Mesodermal cell (in vitro differentiated cells): ENCODE measurements at regions not wholly inside any gene's neighbourhood (a gene's known extent, or its start where the extent isn't known, plus 50 kb on each side); places are given as distances from the start of the nearest gene placed in this dataset.

Experiments used
- H3K27ac ChIP-seq: 2 replicates; pipeline ENCODE4 v1.7.0; 2013; ENCODE audit warnings: mild to moderate bottlenecking, low read depth, low read length, moderate library complexity; ENCODE audit not compliant: severe bottlenecking
- H3K36me3 ChIP-seq: 2 replicates; pipeline ENCODE4 v1.7.1; 2013; ENCODE audit warnings: mild to moderate bottlenecking, low read length, moderate library complexity; ENCODE audit not compliant: control insufficient read depth, insufficient read depth
- H3K4me1 ChIP-seq: one replicate; pipeline ENCODE4 v1.7.1; 2013; ENCODE audit warnings: mild to moderate bottlenecking, low read length; ENCODE audit not compliant: insufficient read depth, control insufficient read depth, poor library complexity, severe bottlenecking
- H3K4me3 ChIP-seq: 2 replicates; pipeline ENCODE4 v1.7.0; 2013; ENCODE audit warnings: low read length, control low read depth, mild to moderate bottlenecking; ENCODE audit not compliant: insufficient read depth, poor library complexity, severe bottlenecking; ENCODE audit errors: extremely low read depth
- H3K9me3 ChIP-seq: 2 replicates; pipeline ENCODE4 v1.7.1; 2013; ENCODE audit warnings: mild to moderate bottlenecking, low read length, moderate library complexity; ENCODE audit not compliant: control insufficient read depth
- WGBS, 2 experiments: methylation state at CpG; one replicate each; pipeline ENCODE4 v1.1.5; 2013; ENCODE audit warnings: missing lambda C conversion rate in 2 of 2; ENCODE audit not compliant: insufficient coverage in 2 of 2; 5-methylcytosine and 5-hydroxymethylcytosine counted together

DNA sequence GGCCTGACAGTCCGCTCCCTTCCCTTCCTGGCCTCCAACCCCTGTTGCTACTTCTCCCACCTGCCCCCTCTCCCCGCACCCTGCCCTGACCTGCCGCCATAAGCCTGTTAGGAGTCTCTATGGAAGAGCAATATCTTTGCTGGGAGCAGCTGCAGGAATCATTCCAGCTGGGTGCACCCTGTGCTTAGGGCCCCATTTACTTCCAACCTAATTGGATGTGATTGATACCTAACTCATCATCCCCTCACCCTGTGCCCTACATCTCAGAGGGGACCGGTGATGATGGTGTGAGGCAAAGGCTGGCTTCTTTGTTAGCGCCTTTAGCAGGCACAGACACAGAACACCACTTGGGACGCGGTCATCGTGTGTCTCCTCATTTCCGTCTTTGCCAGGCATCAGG is 80.0 kb upstream of the FAM180A start:
- no peak overlapping the region for H3K27ac ChIP-seq
- H3K4me3 ChIP-seq, result no peak overlapping the region
- H3K4me1 ChIP-seq, result no peaks in the 10 kb centered on the region
- WGBS, 2 experiments, result 88 to 95% methylated on average over 7 of the region's 9 CpGs
- H3K36me3 ChIP-seq, result no peaks in the 10 kb centered on the region
- H3K9me3 ChIP-seq, result no peaks in the 10 kb centered on the region

DNA sequence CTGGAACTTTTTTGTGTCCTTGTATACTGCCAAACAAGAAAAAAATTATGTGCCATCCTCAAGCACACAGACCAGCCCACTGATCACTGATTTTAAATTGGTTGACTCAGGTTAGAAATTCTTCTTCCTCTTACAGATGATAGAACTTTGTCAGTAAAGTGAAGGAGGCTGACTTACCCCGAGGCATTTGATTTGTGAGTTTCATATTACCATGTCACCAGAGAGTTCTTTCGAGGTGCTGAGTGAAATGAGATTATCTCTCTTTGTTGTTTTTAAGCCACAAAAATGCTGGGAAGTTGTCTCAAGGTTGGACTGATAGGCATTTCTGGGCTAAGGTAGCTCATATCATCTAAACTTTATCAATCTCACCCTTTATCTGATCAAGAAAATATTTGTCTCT is 78.8 kb upstream of the FAM180A start:
- 100% methylated on average over 1 of the region's 2 CpGs; no CpG with 5 or more reads in 1 of the 2 experiments for WGBS, 2 experiments
- H3K36me3 ChIP-seq, result no peaks in the 10 kb centered on the region
- no peak overlapping the region for H3K4me3 ChIP-seq
- H3K27ac ChIP-seq, result no peak overlapping the region
- no peaks in the 10 kb centered on the region for H3K4me1 ChIP-seq
- no peaks in the 10 kb centered on the region for H3K9me3 ChIP-seq

- no peaks in the 10 kb centered on the region for H3K4me1 ChIP-seq
- H3K36me3 ChIP-seq, result no peaks in the 10 kb centered on the region
- no peaks in the 10 kb centered on the region for H3K9me3 ChIP-seq
- H3K27ac ChIP-seq, result no peak overlapping the region
- WGBS, 2 experiments, result 84 to 98% methylated on average over 3 to 4 of the region's 9 CpGs
- H3K4me3 ChIP-seq, result no peak overlapping the region
These were observed 76.8 kb upstream of the FAM180A start for GRCh38 chr7:135825406-135825805.

DNA sequence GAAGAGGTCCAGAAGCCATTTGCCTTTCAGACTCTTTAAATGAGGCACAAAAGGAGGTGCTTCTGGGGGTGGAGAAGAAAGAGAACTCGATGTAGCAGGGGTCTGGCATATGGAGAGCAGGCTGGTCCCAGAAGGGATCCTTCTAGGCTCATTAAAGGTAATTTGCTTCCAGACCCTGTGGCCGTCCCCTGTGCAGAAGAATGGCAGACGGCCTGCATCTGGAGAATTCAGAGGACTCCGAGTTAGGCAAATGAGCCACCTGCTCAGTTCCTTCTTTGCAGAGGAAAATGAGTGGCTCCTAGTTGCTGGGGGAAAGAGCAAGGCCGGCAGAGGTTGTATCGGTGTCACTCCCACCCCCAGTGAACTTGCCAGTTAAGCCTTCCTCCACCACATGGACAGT is 73.8 kb upstream of the FAM180A start:
- Histone ChIP-seq H3K4me3 (no peak overlapping the region), H3K36me3 (no peaks in the 10 kb centered on the region), H3K9me3 (no peaks in the 10 kb centered on the region), H3K27ac (no peak overlapping the region), H3K4me1 (no peaks in the 10 kb centered on the region)
- 89 to 91% methylated on average over 5 to 6 of the region's 6 CpGs for WGBS, 2 experiments

DNA sequence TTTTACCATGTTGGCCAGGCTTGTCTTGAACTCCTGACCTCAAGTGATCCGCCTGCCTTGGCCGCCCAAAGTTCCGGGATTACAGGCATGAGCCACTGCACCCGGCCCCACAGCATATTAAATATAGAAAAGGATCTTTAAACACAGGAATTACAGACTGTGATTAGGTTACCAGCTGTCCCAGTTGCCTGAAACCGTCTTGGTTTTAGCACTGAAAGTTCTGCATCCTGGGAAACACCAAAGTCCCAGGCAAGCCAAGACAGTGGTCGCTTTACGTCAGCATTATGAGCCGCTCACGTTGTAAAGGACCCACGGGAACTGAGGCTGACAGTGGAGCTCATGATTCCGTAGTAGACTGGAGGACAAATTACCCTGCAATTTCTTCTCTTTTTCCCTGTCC is 69.0 kb upstream of the FAM180A start:
- Histone ChIP-seq H3K4me1 (no peaks in the 10 kb centered on the region), H3K4me3 (no peak overlapping the region), H3K36me3 (no peaks in the 10 kb centered on the region), H3K9me3 (no peaks in the 10 kb centered on the region), H3K27ac (no peak overlapping the region)
- WGBS, 2 experiments, result 87 to 89% methylated on average over 6 to 11 of the region's 11 CpGs

GRCh38 chr7:135815033-135815432 is 66.4 kb upstream of the FAM180A start:
- Histone ChIP-seq H3K9me3 (no peaks in the 10 kb centered on the region), H3K36me3 (no peaks in the 10 kb centered on the region), H3K27ac (no peak overlapping the region), H3K4me3 (no peak overlapping the region), H3K4me1 (peaks cover 7% of the 10 kb centered on the region)
- 50 to 92% methylated on average over 1 to 3 of the region's 3 CpGs for WGBS, 2 experiments

- H3K36me3 ChIP-seq, result no peaks in the 10 kb centered on the region
- no peaks in the 10 kb centered on the region for H3K9me3 ChIP-seq
- WGBS, 2 experiments, result 78 to 83% methylated on average over 8 of the region's 8 CpGs
- no peak overlapping the region for H3K27ac ChIP-seq
- H3K4me1 ChIP-seq, result peaks cover 7% of the 10 kb centered on the region
- no peak overlapping the region for H3K4me3 ChIP-seq
These were observed 63.5 kb upstream of the FAM180A start for GRCh38 chr7:135812148-135812547.

DNA sequence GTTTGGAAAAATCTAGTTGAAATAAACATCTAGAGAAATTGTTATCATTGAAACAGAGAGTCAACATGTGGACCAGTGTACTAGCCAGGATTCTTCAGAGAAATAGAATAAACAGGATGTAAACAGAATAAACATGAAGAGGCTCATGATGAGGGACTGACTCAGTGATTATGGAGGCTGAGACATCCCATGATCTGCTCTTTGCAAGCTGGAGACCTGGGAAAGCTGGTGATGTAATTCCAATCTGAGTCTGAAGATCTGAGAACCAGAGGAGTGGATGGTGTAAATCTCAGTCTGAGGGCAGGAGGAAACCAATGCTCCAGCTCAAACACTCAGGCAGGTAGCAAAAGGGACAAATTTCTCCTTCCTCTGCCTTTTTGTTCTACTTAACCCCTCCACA is 62.9 kb upstream of the FAM180A start:
- Histone ChIP-seq H3K9me3 (no peaks in the 10 kb centered on the region), H3K27ac (no peak overlapping the region), H3K4me3 (no peak overlapping the region), H3K36me3 (no peaks in the 10 kb centered on the region), H3K4me1 (peaks cover 7% of the 10 kb centered on the region)

- H3K4me3 ChIP-seq, result no peak overlapping the region
- no peak overlapping the region for H3K27ac ChIP-seq
- H3K4me1 ChIP-seq, result peaks cover 8% of the 10 kb centered on the region
- H3K9me3 ChIP-seq, result no peaks in the 10 kb centered on the region
- 93 to 98% methylated on average over 4 of the region's 4 CpGs for WGBS, 2 experiments
- H3K36me3 ChIP-seq, result no peaks in the 10 kb centered on the region
These were observed 59.6 kb upstream of the FAM180A start for GRCh38 chr7:135808206-135808605.

DNA sequence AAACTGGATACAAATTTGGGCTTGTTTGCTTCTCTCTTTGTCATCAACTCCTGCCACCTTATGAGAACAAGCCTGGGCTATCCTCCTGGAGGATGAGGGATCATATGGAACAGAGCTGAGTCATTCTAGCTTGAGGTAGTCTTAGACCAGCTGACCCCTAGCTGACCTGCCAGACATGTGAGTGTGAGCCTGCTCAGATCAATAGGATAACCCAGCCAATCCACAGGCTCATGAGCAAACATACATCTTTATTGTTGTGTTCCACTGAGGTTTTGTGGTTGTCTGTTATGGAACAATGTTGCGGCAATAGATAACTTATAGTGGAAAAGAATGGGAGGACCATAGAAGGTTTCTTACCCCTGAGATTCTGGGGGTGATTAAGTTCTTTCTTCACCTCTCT is 54.5 kb upstream of the FAM180A start:
- no peaks in the 10 kb centered on the region for H3K9me3 ChIP-seq
- H3K36me3 ChIP-seq, result no peaks in the 10 kb centered on the region
- H3K4me3 ChIP-seq, result no peak overlapping the region
- peaks cover 9% of the 10 kb centered on the region for H3K4me1 ChIP-seq
- peak overlapping the region; percentile 13 for H3K27ac ChIP-seq
- 100% methylated on average over 1 of the region's 1 CpG; no CpG with 5 or more reads in 1 of the 2 experiments for WGBS, 2 experiments

DNA sequence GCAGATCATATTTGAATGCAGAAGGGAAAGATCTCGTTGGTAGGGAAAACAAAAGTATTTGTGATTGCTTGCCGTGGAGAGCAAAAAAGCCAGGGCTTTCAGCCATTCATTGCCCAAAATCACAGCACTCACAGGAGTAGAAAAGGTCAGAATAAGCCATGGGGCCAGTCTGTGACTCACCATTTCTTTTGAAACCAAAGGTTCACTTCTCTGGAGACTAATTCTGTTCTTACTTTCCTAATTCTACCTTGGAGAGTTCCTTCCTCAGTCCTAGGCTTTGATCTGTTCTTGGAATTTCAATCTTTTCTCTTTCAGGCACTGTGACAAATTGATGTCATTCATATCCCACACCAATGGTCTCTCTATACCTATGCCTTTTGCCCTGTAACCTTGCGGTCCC is 54.1 kb upstream of the FAM180A start:
- Histone ChIP-seq H3K27ac (peak overlapping the region; percentile 13), H3K4me3 (no peak overlapping the region), H3K4me1 (peaks cover 9% of the 10 kb centered on the region), H3K9me3 (no peaks in the 10 kb centered on the region), H3K36me3 (no peaks in the 10 kb centered on the region)
- 81 to 82% methylated on average over 3 of the region's 3 CpGs for WGBS, 2 experiments

DNA sequence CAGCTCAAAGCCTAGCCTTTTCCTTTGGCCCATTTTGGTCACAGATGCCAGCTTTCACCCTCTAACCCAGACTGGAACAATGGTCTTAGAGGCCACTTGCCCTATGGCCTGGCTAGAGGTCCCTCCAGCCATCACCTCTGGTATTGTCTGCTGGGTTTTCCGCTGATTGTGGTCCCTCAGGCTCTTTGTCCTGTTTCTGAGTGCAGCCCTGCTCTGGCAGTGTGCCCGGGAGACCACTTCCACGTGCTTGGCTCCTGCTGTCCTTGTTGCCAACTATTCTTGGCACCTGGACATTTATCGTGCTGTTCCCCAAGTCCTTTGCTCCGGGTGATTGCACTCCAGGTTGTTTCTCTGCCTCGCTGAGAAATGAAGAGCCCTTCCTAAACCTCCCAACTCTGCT is 53.3 kb upstream of the FAM180A start:
- Histone ChIP-seq H3K27ac (no peak overlapping the region), H3K36me3 (no peaks in the 10 kb centered on the region)
- 92 to 97% methylated on average over 5 to 6 of the region's 6 CpGs for WGBS, 2 experiments

More for the DNA sequence above, 53.3 kb upstream of the FAM180A start:
- Histone ChIP-seq H3K4me1 (peaks cover 9% of the 10 kb centered on the region), H3K9me3 (no peaks in the 10 kb centered on the region), H3K4me3 (no peak overlapping the region)
